ENCODE measurements at regions not wholly inside any gene's neighbourhood (a gene's known extent, or its start where the extent isn't known, plus 50 kb on each side); places are given as distances from the start of the nearest gene placed in this dataset.
A peak's percentile ranks its signal among the peaks of the same experiment; 100 is the strongest.

GRCh38 chr6:160899671-160900430, 91.7 kb upstream of the MAP3K4 start:
- DNase-seq (ENCODE audit: low read depth in 2 of 2), result no peak

GRCh38 chr6:160911949-160912348, 79.6 kb upstream of the MAP3K4 start:
- no peak for DNase-seq (ENCODE audit: low read depth in 2 of 2)

- no peak for DNase-seq (ENCODE audit: low read depth in 2 of 2)
These were observed 79.2 kb upstream of the MAP3K4 start for GRCh38 chr6:160912411-160912810.

GRCh38 chr6:160917572-160917971, 74.0 kb upstream of the MAP3K4 start:
- DNase-seq (ENCODE audit: low read depth in 2 of 2), result no peak

- DNase-seq (ENCODE audit: low read depth in 2 of 2), result peak; percentile 80 to 87
These were observed 71.7 kb upstream of the MAP3K4 start for GRCh38 chr6:160919723-160920440.

- no peak for DNase-seq (ENCODE audit: low read depth in 2 of 2)
These were observed 70.5 kb upstream of the MAP3K4 start for GRCh38 chr6:160921095-160921494.

- no peak for DNase-seq (ENCODE audit: low read depth in 2 of 2)
These were observed 65.0 kb upstream of the MAP3K4 start for GRCh38 chr6:160926281-160927276.

- DNase-seq (ENCODE audit: low read depth in 2 of 2), result no peak
These were observed 64.2 kb upstream of the MAP3K4 start for GRCh38 chr6:160927416-160927815.

GRCh38 chr6:160929361-160929760, 62.2 kb upstream of the MAP3K4 start:
- DNase-seq (ENCODE audit: low read depth in 2 of 2), result no peak

GRCh38 chr6:160929831-160930230, 61.7 kb upstream of the MAP3K4 start:
- DNase-seq (ENCODE audit: low read depth in 2 of 2), result no peak

GRCh38 chr6:160930547-160931377, 60.8 kb upstream of the MAP3K4 start:
- DNase-seq (ENCODE audit: low read depth in 2 of 2), result peak; percentile 22 to 33

GRCh38 chr6:160931378-160932310, 59.9 kb upstream of the MAP3K4 start:
- DNase-seq (ENCODE audit: low read depth in 2 of 2), result no peak

- DNase-seq (ENCODE audit: low read depth in 2 of 2), result no peak
These were observed 58.3 kb upstream of the MAP3K4 start for GRCh38 chr6:160933256-160933655.

- DNase-seq (ENCODE audit: low read depth in 2 of 2), result no peak
These were observed 57.4 kb upstream of the MAP3K4 start for GRCh38 chr6:160934157-160934556.

GRCh38 chr6:160940197-160940596, 51.4 kb upstream of the MAP3K4 start:
- DNase-seq (ENCODE audit: low read depth in 2 of 2), result no peak

All from fibroblast of skin of left biceps (primary cell).